ENCODE measurements at regions not wholly inside any gene's neighbourhood (a gene's known extent, or its start where the extent isn't known, plus 50 kb on each side); places are given as distances from the start of the nearest gene placed in this dataset.

- Histone ChIP-seq H3K27ac (ENCODE audit: low read depth, low read length) (no peak overlapping the region), H3K9ac (ENCODE audit: low read length) (no peak overlapping the region), H2AFZ (ENCODE audit: low read depth, low read length, poor library complexity, severe bottlenecking) (no peak overlapping the region), H3K27me3 (ENCODE audit: insufficient read depth, low read length) (no peaks in the 10 kb centered on the region), H3K4me2 (ENCODE audit: low read length) (no peak overlapping the region), H3K4me1 (ENCODE audit: control insufficient read depth in 1 of 2, insufficient read depth in 2 of 2, low read length in 2 of 2) (no peaks in the 10 kb centered on the region), H3K79me2 (ENCODE audit: insufficient read depth, low read length) (no peaks in the 10 kb centered on the region), H3K9me2 (ENCODE audit: insufficient read depth) (no peaks in the 10 kb centered on the region), H3K36me3 (ENCODE audit: control insufficient read depth in 1 of 2, insufficient read depth in 2 of 2, low read length in 2 of 2) (no peaks in the 10 kb centered on the region), H3K9me3 (ENCODE audit: control insufficient read depth in 1 of 2, insufficient read depth in 1 of 2, low read depth in 1 of 2, low read length in 2 of 2) (no peaks in the 10 kb centered on the region), H4K20me1 (ENCODE audit: insufficient read depth) (no peaks in the 10 kb centered on the region), H3K4me3 (replicated peaks in 1 of 2; ENCODE audit: low read depth in 1 of 2, low read length in 2 of 2) (no peak overlapping the region)
- ATAC-seq (no peak), DNase-seq (ENCODE audit: low read depth, low spot score) (no peak)
- ChIA-PET CTCF (no interaction called here), POLR2A (no interaction called here), RAD21 (ENCODE audit: low non-redundant PET in 1 of 2, low total read pairs in 2 of 2, uncharacterized antibody in 2 of 2, unreplicated experiment in 2 of 2) (no interaction called here)
- intact Hi-C loops (cut with micrococcal nuclease): no loop called here
- no peak for TF ChIP-seq SIN3A (IDR thresholded peaks at IDR 0.05; ENCODE audit: low read depth)
- TF ChIP-seq ZNF274 (IDR thresholded peaks at IDR 0.05; ENCODE audit: low read depth, low read length): no peak
- no TSS peak for BruUV-seq (replicated peaks)
Measured at GRCh38 chr15:98142572-98142971, 182.1 kb downstream of the ARRDC4 start.

DNA sequence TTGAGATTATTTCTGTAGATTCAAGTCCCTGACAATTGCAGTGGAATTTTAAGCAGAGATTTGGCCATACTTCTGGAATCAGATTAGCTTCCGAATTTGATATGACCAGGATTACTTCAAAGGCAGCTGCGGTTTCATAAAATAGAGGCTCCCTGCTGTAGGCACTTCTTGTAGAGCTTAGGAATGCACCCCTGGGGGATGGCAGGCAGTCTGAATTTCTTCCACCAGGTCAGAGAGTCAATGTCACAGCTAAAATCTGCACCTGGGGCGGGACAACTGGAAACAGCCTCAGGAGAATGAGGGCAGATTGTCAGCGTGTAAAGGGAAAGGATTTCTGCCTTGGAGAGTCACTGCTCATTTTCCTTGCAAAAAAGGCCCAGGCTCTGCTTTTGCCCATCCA is 182.6 kb downstream of the ARRDC4 start:
- RAD21 ChIA-PET (ENCODE audit: low non-redundant PET in 1 of 2, low total read pairs in 2 of 2, uncharacterized antibody in 2 of 2, unreplicated experiment in 2 of 2): no interaction called here
- CTCF ChIA-PET: no interaction called here
- no TSS peak for BruUV-seq (replicated peaks)
- H3K79me2 ChIP-seq (ENCODE audit: insufficient read depth, low read length): no peaks in the 10 kb centered on the region
- no peaks in the 10 kb centered on the region for H3K9me2 ChIP-seq (ENCODE audit: insufficient read depth)
- no peak overlapping the region for H3K4me2 ChIP-seq (ENCODE audit: low read length)
- H3K4me1 ChIP-seq (ENCODE audit: control insufficient read depth in 1 of 2, insufficient read depth in 2 of 2, low read length in 2 of 2): no peaks in the 10 kb centered on the region
- no peak overlapping the region for H3K4me3 ChIP-seq (replicated peaks in 1 of 2; ENCODE audit: low read depth in 1 of 2, low read length in 2 of 2)
- TF ChIP-seq, protein P1, sequence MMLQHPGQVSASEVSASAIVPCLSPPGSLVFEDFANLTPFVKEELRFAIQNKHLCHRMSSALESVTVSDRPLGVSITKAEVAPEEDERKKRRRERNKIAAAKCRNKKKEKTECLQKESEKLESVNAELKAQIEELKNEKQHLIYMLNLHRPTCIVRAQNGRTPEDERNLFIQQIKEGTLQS (IDR thresholded peaks at IDR 0.05): no peak
- TF ChIP-seq, protein P2, sequence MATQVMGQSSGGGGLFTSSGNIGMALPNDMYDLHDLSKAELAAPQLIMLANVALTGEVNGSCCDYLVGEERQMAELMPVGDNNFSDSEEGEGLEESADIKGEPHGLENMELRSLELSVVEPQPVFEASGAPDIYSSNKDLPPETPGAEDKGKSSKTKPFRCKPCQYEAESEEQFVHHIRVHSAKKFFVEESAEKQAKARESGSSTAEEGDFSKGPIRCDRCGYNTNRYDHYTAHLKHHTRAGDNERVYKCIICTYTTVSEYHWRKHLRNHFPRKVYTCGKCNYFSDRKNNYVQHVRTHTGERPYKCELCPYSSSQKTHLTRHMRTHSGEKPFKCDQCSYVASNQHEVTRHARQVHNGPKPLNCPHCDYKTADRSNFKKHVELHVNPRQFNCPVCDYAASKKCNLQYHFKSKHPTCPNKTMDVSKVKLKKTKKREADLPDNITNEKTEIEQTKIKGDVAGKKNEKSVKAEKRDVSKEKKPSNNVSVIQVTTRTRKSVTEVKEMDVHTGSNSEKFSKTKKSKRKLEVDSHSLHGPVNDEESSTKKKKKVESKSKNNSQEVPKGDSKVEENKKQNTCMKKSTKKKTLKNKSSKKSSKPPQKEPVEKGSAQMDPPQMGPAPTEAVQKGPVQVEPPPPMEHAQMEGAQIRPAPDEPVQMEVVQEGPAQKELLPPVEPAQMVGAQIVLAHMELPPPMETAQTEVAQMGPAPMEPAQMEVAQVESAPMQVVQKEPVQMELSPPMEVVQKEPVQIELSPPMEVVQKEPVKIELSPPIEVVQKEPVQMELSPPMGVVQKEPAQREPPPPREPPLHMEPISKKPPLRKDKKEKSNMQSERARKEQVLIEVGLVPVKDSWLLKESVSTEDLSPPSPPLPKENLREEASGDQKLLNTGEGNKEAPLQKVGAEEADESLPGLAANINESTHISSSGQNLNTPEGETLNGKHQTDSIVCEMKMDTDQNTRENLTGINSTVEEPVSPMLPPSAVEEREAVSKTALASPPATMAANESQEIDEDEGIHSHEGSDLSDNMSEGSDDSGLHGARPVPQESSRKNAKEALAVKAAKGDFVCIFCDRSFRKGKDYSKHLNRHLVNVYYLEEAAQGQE (IDR thresholded peaks at IDR 0.05; ENCODE audit: low read depth): no peak
- TF ChIP-seq CTCF (IDR thresholded peaks at IDR 0.05 in 2 of 3, conservative IDR thresholded peaks at IDR 0.05 in 1 of 3; ENCODE audit: borderline replicate concordance in 1 of 3, insufficient read depth in 1 of 3, low read depth in 2 of 3, low read length in 2 of 3) (no peak), RAD21 (IDR thresholded peaks at IDR 0.05; ENCODE audit: low read depth) (no peak), ZNF274 (IDR thresholded peaks at IDR 0.05; ENCODE audit: low read depth, low read length) (no peak)
- ATAC-seq (no peak), DNase-seq (ENCODE audit: low read depth, low spot score) (no peak)
- H2AFZ ChIP-seq (ENCODE audit: low read depth, low read length, poor library complexity, severe bottlenecking): no peak overlapping the region
- H3K9ac ChIP-seq (ENCODE audit: low read length): no peak overlapping the region
- no peak overlapping the region for H3K27ac ChIP-seq (ENCODE audit: low read depth, low read length)
- intact Hi-C loops (cut with micrococcal nuclease): no loop called here
- no peaks in the 10 kb centered on the region for H3K27me3 ChIP-seq (ENCODE audit: insufficient read depth, low read length)
- H3K9me3 ChIP-seq (ENCODE audit: control insufficient read depth in 1 of 2, insufficient read depth in 1 of 2, low read depth in 1 of 2, low read length in 2 of 2): no peaks in the 10 kb centered on the region
- POLR2A ChIA-PET: no interaction called here
- no peaks in the 10 kb centered on the region for H4K20me1 ChIP-seq (ENCODE audit: insufficient read depth)
- no peaks in the 10 kb centered on the region for H3K36me3 ChIP-seq (ENCODE audit: control insufficient read depth in 1 of 2, insufficient read depth in 2 of 2, low read length in 2 of 2)
